ENCODE measurements at regions not wholly inside any gene's neighbourhood (a gene's known extent, or its start where the extent isn't known, plus 50 kb on each side); places are given as distances from the start of the nearest gene placed in this dataset.
"Not testable (repeated sequence)": the region's sequence is repeated elsewhere in the genome, so short reads cannot be mapped to it uniquely, and the experiment has no call there.

GRCh38 chr13:90734497-90734896 is 613.0 kb upstream of the MIR17HG start:
- DNase-seq (ENCODE audit: low read depth), result not testable (repeated sequence)

- no peak for DNase-seq (ENCODE audit: low read depth)
These were observed 608.6 kb upstream of the MIR17HG start for GRCh38 chr13:90738881-90739280.

- DNase-seq (ENCODE audit: low read depth), result no peak
These were observed 607.4 kb upstream of the MIR17HG start for GRCh38 chr13:90740099-90740498.

- DNase-seq (ENCODE audit: low read depth), result no peak
These were observed 605.1 kb upstream of the MIR17HG start for GRCh38 chr13:90742381-90742780.

GRCh38 chr13:90746230-90746629 is 601.3 kb upstream of the MIR17HG start:
- no peak for DNase-seq (ENCODE audit: low read depth)

GRCh38 chr13:90750021-90750420 is 597.5 kb upstream of the MIR17HG start:
- DNase-seq (ENCODE audit: low read depth), result no peak

GRCh38 chr13:90751026-90751425 is 596.5 kb upstream of the MIR17HG start:
- no peak for DNase-seq (ENCODE audit: low read depth)

- DNase-seq (ENCODE audit: low read depth), result no peak
These were observed 595.4 kb upstream of the MIR17HG start for GRCh38 chr13:90752070-90752469.

- no peak for DNase-seq (ENCODE audit: low read depth)
These were observed 590.3 kb upstream of the MIR17HG start for GRCh38 chr13:90757127-90757680.

- DNase-seq (ENCODE audit: low read depth), result no peak
These were observed 586.8 kb upstream of the MIR17HG start for GRCh38 chr13:90760639-90761038.

- DNase-seq (ENCODE audit: low read depth), result no peak
These were observed 583.9 kb upstream of the MIR17HG start for GRCh38 chr13:90763476-90764150.

- DNase-seq (ENCODE audit: low read depth), result no peak
These were observed 581.0 kb upstream of the MIR17HG start for GRCh38 chr13:90766386-90766902.

- no peak for DNase-seq (ENCODE audit: low read depth)
These were observed 579.4 kb upstream of the MIR17HG start for GRCh38 chr13:90768116-90768515.

GRCh38 chr13:90769387-90769786 is 578.1 kb upstream of the MIR17HG start:
- DNase-seq (ENCODE audit: low read depth), result no peak

- no peak for DNase-seq (ENCODE audit: low read depth)
These were observed 577.2 kb upstream of the MIR17HG start for GRCh38 chr13:90770334-90770733.

- DNase-seq (ENCODE audit: low read depth), result no peak
These were observed 573.8 kb upstream of the MIR17HG start for GRCh38 chr13:90773681-90774080.

- DNase-seq (ENCODE audit: low read depth), result no peak
These were observed 571.3 kb upstream of the MIR17HG start for GRCh38 chr13:90776051-90776748.

GRCh38 chr13:90783273-90783672 is 564.2 kb upstream of the MIR17HG start:
- no peak for DNase-seq (ENCODE audit: low read depth)

GRCh38 chr13:90787007-90787406 is 560.5 kb upstream of the MIR17HG start:
- DNase-seq (ENCODE audit: low read depth), result peak; percentile 7

- DNase-seq (ENCODE audit: low read depth), result peak; percentile 61
These were observed 555.2 kb upstream of the MIR17HG start for GRCh38 chr13:90792335-90792734.

- DNase-seq (ENCODE audit: low read depth), result no peak
These were observed 554.1 kb upstream of the MIR17HG start for GRCh38 chr13:90793261-90793820.

- no peak for DNase-seq (ENCODE audit: low read depth)
These were observed 551.0 kb upstream of the MIR17HG start for GRCh38 chr13:90796474-90796873.

GRCh38 chr13:90797335-90797734 is 550.2 kb upstream of the MIR17HG start:
- DNase-seq (ENCODE audit: low read depth), result no peak

Data from ELR (cell line).